ENCODE measurements at regions not wholly inside any gene's neighbourhood (a gene's known extent, or its start where the extent isn't known, plus 50 kb on each side); places are given as distances from the start of the nearest gene placed in this dataset.

DNA sequence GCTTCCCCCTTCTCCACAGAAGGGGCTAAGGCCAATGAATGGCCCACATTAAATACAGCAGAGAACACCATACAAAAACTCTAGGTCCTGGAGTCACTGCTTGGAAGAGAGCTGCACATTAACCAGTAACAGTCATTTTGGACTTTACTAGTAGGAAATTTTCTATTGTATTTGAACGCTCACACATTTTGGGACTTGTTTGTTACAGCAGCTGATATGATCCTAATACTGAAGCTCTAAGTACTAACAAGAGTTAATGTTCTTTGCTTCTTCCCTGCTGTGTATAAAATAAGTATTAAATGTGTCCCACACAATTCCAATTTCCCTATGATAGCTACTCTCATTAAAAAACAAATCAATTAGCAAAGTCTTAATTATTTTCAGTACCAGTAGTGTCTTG, 148.3 kb upstream of the IRX3 start:
- TF ChIP-seq, protein P1, sequence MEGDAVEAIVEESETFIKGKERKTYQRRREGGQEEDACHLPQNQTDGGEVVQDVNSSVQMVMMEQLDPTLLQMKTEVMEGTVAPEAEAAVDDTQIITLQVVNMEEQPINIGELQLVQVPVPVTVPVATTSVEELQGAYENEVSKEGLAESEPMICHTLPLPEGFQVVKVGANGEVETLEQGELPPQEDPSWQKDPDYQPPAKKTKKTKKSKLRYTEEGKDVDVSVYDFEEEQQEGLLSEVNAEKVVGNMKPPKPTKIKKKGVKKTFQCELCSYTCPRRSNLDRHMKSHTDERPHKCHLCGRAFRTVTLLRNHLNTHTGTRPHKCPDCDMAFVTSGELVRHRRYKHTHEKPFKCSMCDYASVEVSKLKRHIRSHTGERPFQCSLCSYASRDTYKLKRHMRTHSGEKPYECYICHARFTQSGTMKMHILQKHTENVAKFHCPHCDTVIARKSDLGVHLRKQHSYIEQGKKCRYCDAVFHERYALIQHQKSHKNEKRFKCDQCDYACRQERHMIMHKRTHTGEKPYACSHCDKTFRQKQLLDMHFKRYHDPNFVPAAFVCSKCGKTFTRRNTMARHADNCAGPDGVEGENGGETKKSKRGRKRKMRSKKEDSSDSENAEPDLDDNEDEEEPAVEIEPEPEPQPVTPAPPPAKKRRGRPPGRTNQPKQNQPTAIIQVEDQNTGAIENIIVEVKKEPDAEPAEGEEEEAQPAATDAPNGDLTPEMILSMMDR (IDR thresholded peaks at IDR 0.05), result no peak
- TF ChIP-seq POLR2A (IDR thresholded peaks at IDR 0.05; ENCODE audit: low read length) (no peak), USF2 (IDR thresholded peaks at IDR 0.05) (no peak), POLR2AphosphoS2 (conservative IDR thresholded peaks at IDR 0.05; ENCODE audit: low read length) (no peak), CBX8 (IDR thresholded peaks at IDR 0.05) (no peak), CEBPB (IDR thresholded peaks at IDR 0.05) (no peak), RFX5 (IDR thresholded peaks at IDR 0.05) (no peak), RARB (CRISPR knock-in tag; IDR thresholded peaks at IDR 0.05) (no peak)

All from A549 (cell line).